Fibroblast of mammary gland (primary cell): ENCODE measurements at regions not wholly inside any gene's neighbourhood (a gene's known extent, or its start where the extent isn't known, plus 50 kb on each side); places are given as distances from the start of the nearest gene placed in this dataset.

Source experiments
- DNase-seq: peaks from one replicate; pipeline ENCODE4 v3.0.0-alpha.2; 2010; ENCODE audit warnings: low read depth
- H3K4me3 ChIP-seq: 2 replicates; pipeline ENCODE4 v1.5.1; 2011; ENCODE audit warnings: low read depth, mild to moderate bottlenecking, low read length, moderate library complexity; ENCODE audit not compliant: control insufficient read depth
- TF ChIP-seq, protein P1 (sequence below): conservative IDR thresholded peaks from 2 replicates; pipeline ENCODE4 v1.5.1; 2011; ENCODE audit warnings: low read depth, low read length, inconsistent platforms; ENCODE audit not compliant: control insufficient read depth, insufficient read depth

GRCh38 chr5:43769571-43770355, 166.8 kb downstream of the NNT start:
- DNase-seq = peak; percentile 96
- H3K4me3 ChIP-seq = no peak overlapping the region
- TF ChIP-seq, protein P1, sequence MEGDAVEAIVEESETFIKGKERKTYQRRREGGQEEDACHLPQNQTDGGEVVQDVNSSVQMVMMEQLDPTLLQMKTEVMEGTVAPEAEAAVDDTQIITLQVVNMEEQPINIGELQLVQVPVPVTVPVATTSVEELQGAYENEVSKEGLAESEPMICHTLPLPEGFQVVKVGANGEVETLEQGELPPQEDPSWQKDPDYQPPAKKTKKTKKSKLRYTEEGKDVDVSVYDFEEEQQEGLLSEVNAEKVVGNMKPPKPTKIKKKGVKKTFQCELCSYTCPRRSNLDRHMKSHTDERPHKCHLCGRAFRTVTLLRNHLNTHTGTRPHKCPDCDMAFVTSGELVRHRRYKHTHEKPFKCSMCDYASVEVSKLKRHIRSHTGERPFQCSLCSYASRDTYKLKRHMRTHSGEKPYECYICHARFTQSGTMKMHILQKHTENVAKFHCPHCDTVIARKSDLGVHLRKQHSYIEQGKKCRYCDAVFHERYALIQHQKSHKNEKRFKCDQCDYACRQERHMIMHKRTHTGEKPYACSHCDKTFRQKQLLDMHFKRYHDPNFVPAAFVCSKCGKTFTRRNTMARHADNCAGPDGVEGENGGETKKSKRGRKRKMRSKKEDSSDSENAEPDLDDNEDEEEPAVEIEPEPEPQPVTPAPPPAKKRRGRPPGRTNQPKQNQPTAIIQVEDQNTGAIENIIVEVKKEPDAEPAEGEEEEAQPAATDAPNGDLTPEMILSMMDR = no peak
